ENCODE measurements at regions not wholly inside any gene's neighbourhood (a gene's known extent, or its start where the extent isn't known, plus 50 kb on each side); places are given as distances from the start of the nearest gene placed in this dataset.

DNA sequence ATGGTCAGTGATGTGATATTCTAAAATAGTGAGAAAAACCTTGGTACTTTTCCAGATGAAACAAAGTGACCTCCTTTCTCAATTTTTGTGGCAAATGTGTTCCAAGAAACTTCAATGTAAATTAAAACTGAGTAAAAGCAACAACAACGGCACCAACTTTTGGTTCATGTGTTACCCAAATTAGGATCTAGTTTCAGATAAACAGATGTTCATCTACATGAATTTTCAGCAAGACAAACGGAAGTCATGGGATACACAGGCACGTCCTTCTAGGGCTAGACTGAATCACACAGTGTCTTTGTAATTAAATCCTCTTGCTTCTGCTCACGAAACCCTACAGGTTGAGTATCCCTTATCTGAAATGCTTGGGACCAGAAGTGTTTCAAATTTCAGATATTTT lies 915.2 kb downstream of the TFAP2A start:
- H3K4me3 ChIP-seq (ENCODE audit: low read length) = no peak overlapping the region

DNA sequence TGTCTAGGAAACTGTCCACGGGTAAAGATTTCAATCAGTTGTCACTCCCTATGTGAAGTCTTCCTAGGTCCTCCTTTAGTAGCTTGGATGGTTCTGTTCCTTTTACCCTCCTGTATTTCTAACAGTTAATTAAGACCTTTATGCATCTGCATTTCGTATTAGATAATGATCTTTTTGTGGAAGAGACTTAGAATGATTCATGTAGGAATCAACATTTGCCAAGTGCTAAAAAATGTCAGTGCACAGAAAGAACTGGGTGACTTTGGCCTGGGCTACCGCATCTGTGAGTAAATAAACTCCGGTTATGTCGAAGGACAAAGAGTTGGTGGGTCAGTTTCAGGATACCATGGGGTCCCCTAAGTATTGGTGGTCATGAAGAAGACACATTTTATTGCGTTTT lies 918.0 kb downstream of the TFAP2A start:
- Histone ChIP-seq H3K36me3 (ENCODE audit: control insufficient read depth, low read depth, low read length) (no peaks in the 10 kb centered on the region), H3K27me3 (ENCODE audit: control insufficient read depth, insufficient read depth, low read length) (no peaks in the 10 kb centered on the region), H3K9ac (ENCODE audit: low read length) (no peak overlapping the region), H3K27ac (ENCODE audit: low read length) (no peak overlapping the region), H3K4me1 (ENCODE audit: control insufficient read depth, low read depth, low read length) (no peaks in the 10 kb centered on the region), H3K4me3 (ENCODE audit: low read length) (no peak overlapping the region), H3K9me3 (ENCODE audit: control insufficient read depth, low read depth, low read length) (no peaks in the 10 kb centered on the region)

More for the DNA sequence above, 915.2 kb downstream of the TFAP2A start:
- Histone ChIP-seq H3K9me3 (ENCODE audit: control insufficient read depth, low read depth, low read length) (no peaks in the 10 kb centered on the region), H3K27ac (ENCODE audit: low read length) (no peak overlapping the region), H3K27me3 (ENCODE audit: control insufficient read depth, insufficient read depth, low read length) (no peaks in the 10 kb centered on the region), H3K36me3 (ENCODE audit: control insufficient read depth, low read depth, low read length) (no peaks in the 10 kb centered on the region), H3K9ac (ENCODE audit: low read length) (no peak overlapping the region), H3K4me1 (ENCODE audit: control insufficient read depth, low read depth, low read length) (peaks cover 18% of the 10 kb centered on the region)

DNA sequence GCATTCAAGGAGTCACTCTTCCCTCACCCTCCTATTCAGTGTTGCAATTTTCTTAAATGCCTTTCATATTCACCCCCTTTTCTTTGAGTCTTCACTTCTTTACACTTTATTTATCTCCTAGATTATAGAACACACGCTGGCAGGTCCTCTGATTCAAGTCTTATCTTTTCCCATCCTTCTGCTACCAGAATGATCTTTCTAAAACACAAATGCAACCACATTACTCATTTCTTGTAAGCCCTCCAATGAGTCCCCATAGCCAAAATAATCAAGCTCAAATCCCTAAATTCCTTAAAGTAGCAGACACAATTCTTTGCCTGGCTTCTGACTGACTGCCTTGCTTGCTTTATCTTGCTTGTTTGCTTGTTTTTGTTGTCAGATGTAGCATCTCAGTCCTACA lies 920.0 kb downstream of the TFAP2A start:
- no peak overlapping the region for H3K27ac ChIP-seq (ENCODE audit: low read length)
- H3K36me3 ChIP-seq (ENCODE audit: control insufficient read depth, low read depth, low read length) = no peaks in the 10 kb centered on the region
- no peaks in the 10 kb centered on the region for H3K27me3 ChIP-seq (ENCODE audit: control insufficient read depth, insufficient read depth, low read length)
- H3K9ac ChIP-seq (ENCODE audit: low read length) = no peak overlapping the region
- H3K4me1 ChIP-seq (ENCODE audit: control insufficient read depth, low read depth, low read length) = no peaks in the 10 kb centered on the region
- no peaks in the 10 kb centered on the region for H3K9me3 ChIP-seq (ENCODE audit: control insufficient read depth, low read depth, low read length)
- H3K4me3 ChIP-seq (ENCODE audit: low read length) = no peak overlapping the region

DNA sequence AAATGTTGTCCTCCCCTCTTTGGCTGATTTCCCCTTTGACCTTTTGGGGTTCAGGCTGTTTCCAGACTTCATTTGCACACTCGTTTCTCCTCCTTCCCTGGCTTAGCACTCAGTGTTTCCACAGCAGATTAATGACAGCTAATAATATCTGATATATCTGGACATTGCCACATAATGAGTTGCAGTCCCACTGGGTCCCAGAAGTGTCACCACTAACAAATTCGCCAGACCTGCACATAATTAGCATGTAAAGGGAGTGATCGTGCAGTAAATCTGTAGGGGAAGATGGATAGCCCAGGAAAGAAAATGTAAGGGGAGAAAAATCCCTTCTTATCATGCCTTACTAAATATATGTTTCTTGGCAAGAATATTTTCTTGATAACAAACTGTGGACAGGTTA lies 922.1 kb downstream of the TFAP2A start:
- H3K4me1 ChIP-seq (ENCODE audit: control insufficient read depth, low read depth, low read length) = no peaks in the 10 kb centered on the region
- H3K27ac ChIP-seq (ENCODE audit: low read length) = no peak overlapping the region
- no peaks in the 10 kb centered on the region for H3K27me3 ChIP-seq (ENCODE audit: control insufficient read depth, insufficient read depth, low read length)
- H3K36me3 ChIP-seq (ENCODE audit: control insufficient read depth, low read depth, low read length) = no peaks in the 10 kb centered on the region
- H3K9me3 ChIP-seq (ENCODE audit: control insufficient read depth, low read depth, low read length) = no peaks in the 10 kb centered on the region
- no peak overlapping the region for H3K9ac ChIP-seq (ENCODE audit: low read length)
- no peak overlapping the region for H3K4me3 ChIP-seq (ENCODE audit: low read length)

DNA sequence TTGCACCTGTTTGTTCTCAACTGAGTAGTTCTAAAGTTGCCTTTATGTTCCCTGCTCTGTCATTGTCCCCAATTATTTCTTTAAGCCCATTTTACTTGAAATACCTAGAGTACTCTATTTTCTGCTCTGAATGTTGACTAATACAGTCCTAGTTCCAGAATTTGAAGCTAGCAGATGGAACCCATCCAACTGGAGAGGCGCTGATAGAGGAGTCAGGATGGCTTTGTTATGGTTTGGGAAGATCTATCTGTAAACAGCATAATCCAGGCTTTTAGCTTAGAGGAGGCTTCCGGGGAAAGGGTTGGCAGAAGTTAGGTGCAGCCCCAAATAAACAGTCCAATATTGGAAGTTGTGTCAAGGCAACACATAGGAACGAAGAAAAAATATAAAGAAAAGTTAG lies 927.7 kb downstream of the TFAP2A start:
- Histone ChIP-seq H3K27me3 (ENCODE audit: control insufficient read depth, insufficient read depth, low read length) (no peaks in the 10 kb centered on the region), H3K27ac (ENCODE audit: low read length) (no peak overlapping the region), H3K36me3 (ENCODE audit: control insufficient read depth, low read depth, low read length) (no peaks in the 10 kb centered on the region), H3K4me1 (ENCODE audit: control insufficient read depth, low read depth, low read length) (peaks cover 3% of the 10 kb centered on the region), H3K4me3 (ENCODE audit: low read length) (no peak overlapping the region), H3K9me3 (ENCODE audit: control insufficient read depth, low read depth, low read length) (no peaks in the 10 kb centered on the region), H3K9ac (ENCODE audit: low read length) (no peak overlapping the region)

DNA sequence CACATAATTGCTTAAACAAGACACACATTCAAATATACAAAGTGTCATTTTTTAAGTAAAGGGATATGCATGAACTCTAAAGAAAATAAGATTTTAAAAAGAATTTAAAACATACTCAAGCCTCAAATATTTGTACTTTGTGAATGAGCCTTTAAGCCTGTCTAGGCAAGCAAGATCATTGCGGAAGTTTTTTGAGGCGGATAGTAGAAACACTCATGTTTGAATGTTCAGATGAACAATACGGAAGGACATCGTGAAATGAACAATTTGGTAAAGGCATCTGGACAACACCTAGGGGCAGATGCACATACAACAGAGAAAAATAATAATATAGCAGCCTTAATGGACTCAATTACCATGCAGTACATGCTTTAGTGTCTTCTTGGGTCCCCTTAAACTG lies 928.9 kb downstream of the TFAP2A start:
- Histone ChIP-seq H3K27ac (ENCODE audit: low read length) (no peak overlapping the region), H3K36me3 (ENCODE audit: control insufficient read depth, low read depth, low read length) (no peaks in the 10 kb centered on the region), H3K27me3 (ENCODE audit: control insufficient read depth, insufficient read depth, low read length) (no peaks in the 10 kb centered on the region), H3K4me1 (ENCODE audit: control insufficient read depth, low read depth, low read length) (peaks cover 12% of the 10 kb centered on the region), H3K4me3 (ENCODE audit: low read length) (no peak overlapping the region), H3K9me3 (ENCODE audit: control insufficient read depth, low read depth, low read length) (no peaks in the 10 kb centered on the region), H3K9ac (ENCODE audit: low read length) (no peak overlapping the region)

DNA sequence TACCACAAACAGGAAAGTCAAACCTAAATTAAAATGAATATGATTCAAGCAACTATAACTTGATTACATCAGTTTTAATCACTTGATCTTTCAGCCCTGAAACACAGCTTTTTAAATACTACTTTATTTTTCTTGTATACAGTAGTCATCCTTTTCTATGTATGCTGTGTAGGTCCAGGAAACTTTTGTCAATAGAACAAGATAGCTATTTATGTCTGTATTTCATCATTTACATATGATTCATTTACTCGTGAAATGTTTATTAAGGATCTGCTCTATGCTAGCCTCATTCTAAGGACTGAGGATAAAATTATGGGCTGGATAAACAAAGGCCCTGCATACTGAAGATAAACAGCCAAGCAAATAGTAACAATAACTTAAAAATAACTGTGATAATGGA lies 930.2 kb downstream of the TFAP2A start:
- no peaks in the 10 kb centered on the region for H3K27me3 ChIP-seq (ENCODE audit: control insufficient read depth, insufficient read depth, low read length)
- H3K4me3 ChIP-seq (ENCODE audit: low read length) = no peak overlapping the region
- H3K4me1 ChIP-seq (ENCODE audit: control insufficient read depth, low read depth, low read length) = peaks cover 20% of the 10 kb centered on the region
- no peak overlapping the region for H3K27ac ChIP-seq (ENCODE audit: low read length)
- H3K9ac ChIP-seq (ENCODE audit: low read length) = no peak overlapping the region
- H3K36me3 ChIP-seq (ENCODE audit: control insufficient read depth, low read depth, low read length) = no peaks in the 10 kb centered on the region
- no peaks in the 10 kb centered on the region for H3K9me3 ChIP-seq (ENCODE audit: control insufficient read depth, low read depth, low read length)

DNA sequence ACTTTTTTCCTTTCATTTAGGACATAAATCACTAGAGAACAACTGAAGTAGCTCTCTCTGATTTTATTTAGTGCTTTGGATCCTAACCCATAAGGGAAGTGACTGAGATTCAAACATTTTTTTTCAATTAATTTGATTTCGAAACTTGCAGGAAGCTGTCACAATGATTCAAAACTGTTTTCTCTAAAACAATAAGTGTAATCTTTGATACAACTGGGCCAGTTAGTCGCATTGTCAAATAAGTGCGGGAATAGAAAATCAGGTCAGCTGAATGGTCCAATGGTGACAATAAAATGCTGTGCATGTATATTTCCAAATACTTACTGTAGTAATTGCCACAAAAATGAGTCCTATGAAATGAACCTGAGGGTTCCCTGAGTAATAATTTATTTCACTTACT lies 930.8 kb downstream of the TFAP2A start:
- H3K4me3 ChIP-seq (ENCODE audit: low read length) = no peak overlapping the region
- no peaks in the 10 kb centered on the region for H3K9me3 ChIP-seq (ENCODE audit: control insufficient read depth, low read depth, low read length)
- H3K9ac ChIP-seq (ENCODE audit: low read length) = no peak overlapping the region
- no peaks in the 10 kb centered on the region for H3K36me3 ChIP-seq (ENCODE audit: control insufficient read depth, low read depth, low read length)
- H3K27me3 ChIP-seq (ENCODE audit: control insufficient read depth, insufficient read depth, low read length) = no peaks in the 10 kb centered on the region
- H3K27ac ChIP-seq (ENCODE audit: low read length) = no peak overlapping the region
- peaks cover 20% of the 10 kb centered on the region for H3K4me1 ChIP-seq (ENCODE audit: control insufficient read depth, low read depth, low read length)

DNA sequence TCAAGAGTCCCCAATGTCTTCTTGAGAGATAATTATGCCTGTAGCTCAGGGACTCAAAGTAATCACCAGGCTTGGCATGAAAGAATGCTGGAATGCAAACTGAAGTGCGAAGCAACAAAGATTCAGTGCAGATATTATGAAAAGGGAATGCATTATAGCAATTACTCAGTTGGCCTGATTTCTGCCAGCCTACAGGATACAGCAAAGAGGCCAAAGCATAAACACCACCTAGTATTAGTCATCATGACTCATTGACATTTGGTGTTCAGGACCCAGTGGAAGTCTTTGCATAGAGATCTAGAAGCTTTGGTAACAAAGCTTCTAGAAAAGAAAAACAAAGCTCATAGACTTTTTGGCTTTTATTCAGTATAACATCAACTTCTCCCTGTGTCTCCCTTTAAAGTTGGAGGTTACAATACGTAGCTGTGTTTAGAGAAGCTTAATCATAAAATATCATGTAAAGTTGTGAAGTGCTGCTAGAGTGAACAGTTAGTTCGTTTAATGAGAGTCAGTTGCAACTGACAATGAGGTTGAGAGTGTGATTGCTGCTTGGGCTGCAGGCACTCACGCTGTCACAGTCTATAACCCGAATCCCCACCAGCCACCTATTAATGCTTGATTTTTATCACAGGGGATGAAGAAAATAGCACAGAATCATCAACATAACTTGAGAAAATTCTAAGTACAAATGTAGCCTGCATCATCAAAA lies 932.7 kb downstream of the TFAP2A start:
- no peaks in the 10 kb centered on the region for H3K9me3 ChIP-seq (ENCODE audit: control insufficient read depth, low read depth, low read length)
- H3K27me3 ChIP-seq (ENCODE audit: control insufficient read depth, insufficient read depth, low read length) = no peaks in the 10 kb centered on the region
- no peak overlapping the region for H3K27ac ChIP-seq (ENCODE audit: low read length)
- H3K9ac ChIP-seq (ENCODE audit: low read length) = no peak overlapping the region
- H3K4me1 ChIP-seq (ENCODE audit: control insufficient read depth, low read depth, low read length) = peaks cover 20% of the 10 kb centered on the region
- no peak overlapping the region for H3K4me3 ChIP-seq (ENCODE audit: low read length)
- no peaks in the 10 kb centered on the region for H3K36me3 ChIP-seq (ENCODE audit: control insufficient read depth, low read depth, low read length)

DNA sequence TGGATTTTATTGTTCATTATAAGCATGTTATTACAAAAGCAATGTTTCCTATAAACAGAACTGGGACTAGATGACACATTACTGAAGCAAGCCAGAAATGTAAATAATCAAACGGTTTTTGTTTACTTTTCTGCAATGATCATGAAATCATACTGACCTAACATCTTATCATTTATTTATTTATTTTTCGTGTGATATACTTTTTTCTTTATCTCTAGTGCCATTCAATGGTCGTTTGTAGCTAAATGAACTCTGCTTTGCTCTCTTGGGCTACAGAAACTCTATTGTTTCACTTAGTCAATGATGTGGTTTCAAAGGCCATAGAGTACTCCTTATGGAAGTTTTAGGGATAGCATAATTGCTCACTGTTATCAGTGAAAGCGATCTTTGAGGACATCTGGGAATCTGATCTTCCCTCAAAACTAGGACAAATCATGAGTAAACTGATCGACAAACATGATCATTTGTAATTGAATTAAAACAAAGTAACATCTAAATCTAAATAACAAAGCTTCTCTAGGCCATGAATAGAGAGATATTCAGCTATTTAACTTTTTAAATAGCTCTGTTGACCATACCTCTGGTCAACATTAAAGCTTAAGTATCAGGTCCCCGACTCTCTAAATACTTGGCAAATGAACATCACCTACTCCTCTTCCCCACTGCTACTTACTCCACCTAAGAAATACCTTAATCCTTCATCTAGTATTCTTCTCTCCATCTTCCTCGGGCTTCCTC lies 933.4 kb downstream of the TFAP2A start:
- H3K9me3 ChIP-seq (ENCODE audit: control insufficient read depth, low read depth, low read length) = no peaks in the 10 kb centered on the region
- no peaks in the 10 kb centered on the region for H3K36me3 ChIP-seq (ENCODE audit: control insufficient read depth, low read depth, low read length)
- peaks cover 20% of the 10 kb centered on the region for H3K4me1 ChIP-seq (ENCODE audit: control insufficient read depth, low read depth, low read length)
- no peak overlapping the region for H3K9ac ChIP-seq (ENCODE audit: low read length)
- no peak overlapping the region for H3K27ac ChIP-seq (ENCODE audit: low read length)
- H3K27me3 ChIP-seq (ENCODE audit: control insufficient read depth, insufficient read depth, low read length) = no peaks in the 10 kb centered on the region
- no peak overlapping the region for H3K4me3 ChIP-seq (ENCODE audit: low read length)

DNA sequence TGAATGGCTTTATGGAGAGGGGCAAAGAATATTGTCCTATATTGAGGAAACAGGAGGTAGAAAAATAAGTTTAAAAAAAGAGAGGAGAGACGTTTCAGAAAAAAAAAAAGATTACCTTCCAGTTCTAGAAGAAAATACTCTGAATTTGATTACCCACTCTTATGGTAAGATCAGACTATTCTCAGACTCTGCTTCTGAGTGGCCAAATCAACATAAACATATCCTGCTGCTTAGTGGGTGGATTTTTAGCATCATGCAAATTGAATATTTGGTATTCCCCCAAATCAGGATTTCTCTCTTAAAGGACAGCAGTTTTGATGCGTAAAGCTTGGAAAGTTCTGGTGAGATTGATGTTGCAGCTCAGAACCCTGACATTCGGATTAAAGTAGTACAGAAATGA lies 946.6 kb downstream of the TFAP2A start:
- Histone ChIP-seq H3K36me3 (ENCODE audit: control insufficient read depth, low read depth, low read length) (no peaks in the 10 kb centered on the region), H3K27ac (ENCODE audit: low read length) (no peak overlapping the region), H3K4me1 (ENCODE audit: control insufficient read depth, low read depth, low read length) (no peaks in the 10 kb centered on the region), H3K27me3 (ENCODE audit: control insufficient read depth, insufficient read depth, low read length) (no peaks in the 10 kb centered on the region), H3K9ac (ENCODE audit: low read length) (no peak overlapping the region), H3K9me3 (ENCODE audit: control insufficient read depth, low read depth, low read length) (no peaks in the 10 kb centered on the region), H3K4me3 (ENCODE audit: low read length) (no peak overlapping the region)

DNA sequence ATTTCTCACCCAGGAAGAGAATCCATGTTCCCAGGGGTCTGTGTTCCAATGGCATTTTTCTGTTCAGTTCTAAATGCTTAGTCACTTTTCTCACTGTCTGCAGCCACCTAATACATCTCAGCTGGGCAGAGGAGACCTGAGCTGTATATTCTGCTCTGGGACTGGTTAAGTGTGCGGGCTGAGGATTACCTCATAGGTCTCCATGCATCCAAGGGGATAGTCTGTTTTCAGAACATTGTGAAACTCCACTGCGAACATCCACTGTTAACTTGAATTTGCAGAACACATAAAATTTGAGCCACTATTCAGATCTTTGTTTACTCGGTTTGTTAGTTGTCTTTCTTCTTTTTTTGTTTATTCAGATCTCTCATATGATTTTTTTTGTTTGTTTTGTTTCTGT lies 947.1 kb downstream of the TFAP2A start:
- Histone ChIP-seq H3K9ac (ENCODE audit: low read length) (no peak overlapping the region), H3K4me1 (ENCODE audit: control insufficient read depth, low read depth, low read length) (no peaks in the 10 kb centered on the region), H3K36me3 (ENCODE audit: control insufficient read depth, low read depth, low read length) (no peaks in the 10 kb centered on the region), H3K27me3 (ENCODE audit: control insufficient read depth, insufficient read depth, low read length) (no peaks in the 10 kb centered on the region), H3K27ac (ENCODE audit: low read length) (no peak overlapping the region), H3K4me3 (ENCODE audit: low read length) (no peak overlapping the region), H3K9me3 (ENCODE audit: control insufficient read depth, low read depth, low read length) (no peaks in the 10 kb centered on the region)

Data from iPS-18a (cell line).